HCT116 (cell line): ENCODE measurements at regions not wholly inside any gene's neighbourhood (a gene's known extent, or its start where the extent isn't known, plus 50 kb on each side); places are given as distances from the start of the nearest gene placed in this dataset.

ENCODE experiments used
- ATAC-seq: fragments of 200-7000 bp; cut with Tn5 transposase; 2 replicates; pipeline ENCODE4 v1.9.1; 2020; ENCODE audit warnings: mild to moderate bottlenecking, moderate library complexity
- BruUV-seq: library from RNA; stranded (reverse); fragments of 400-500 nt; replicated peaks from 2 replicates; lab custom pipeline; 2021; lab: Mats Ljungman, UMichigan
- CTCF ChIA-PET: fragments of 300-600 bp; sonication (Branson Sonifier 250); formaldehyde crosslinking; loops from one replicate; lab custom pipeline; 2021; ENCODE audit warnings: antibody characterized with exemption; lab: Charles Lee
- POLR2A ChIA-PET: fragments of 300-600, 350-600 bp; sonication (Branson Sonifier 250); formaldehyde crosslinking; loops from one replicate; lab custom pipeline; 2021; ENCODE audit warnings: antibody characterized with exemption; lab: Charles Lee
- RAD21 ChIA-PET, 2 experiments: fragments of 300-600 bp; sonication (Branson Sonifier 250); formaldehyde crosslinking; loops; one replicate each; lab custom pipeline; 2023; ENCODE audit warnings: low total read pairs in 2 of 2; ENCODE audit not compliant: uncharacterized antibody in 2 of 2, unreplicated experiment in 2 of 2, low non-redundant PET in 1 of 2; lab: Charles Lee
- DNase-seq: peaks from one replicate; pipeline ENCODE4 v3.0.0-alpha.2; 2010; ENCODE audit warnings: low read depth, low spot score
- H2AFZ ChIP-seq: fragments of 200-600 bp; shearing (Covaris generic), sonication (generic); 2 replicates; pipeline ENCODE4 v1.6.1; 2017; ENCODE audit warnings: low read depth, mixed run types, mixed read lengths, antibody characterized with exemption, low read length; ENCODE audit not compliant: poor library complexity, severe bottlenecking
- H3K27ac ChIP-seq: 2 replicates; pipeline ENCODE4 v1.5.1; 2012; ENCODE audit warnings: low read depth, low read length
- H3K27me3 ChIP-seq: fragments of 200-600 bp; sonication (generic); 2 replicates; pipeline ENCODE4 v1.6.1; 2016; ENCODE audit warnings: mixed run types, low read length, mixed read lengths; ENCODE audit not compliant: insufficient read depth
- H3K36me3 ChIP-seq, 2 experiments: fragments of 200-500 bp in 1 of 2; fragments of 200-600 bp in 1 of 2; sonication (Bioruptor generic) in 1 of 2; sonication (generic) in 1 of 2; 2 replicates each; pipeline versions ENCODE4 v1.5.1 to v1.6.1; 2014 to 2016; ENCODE audit warnings: low read length in 2 of 2, inconsistent platforms in 1 of 2, mixed read lengths in 1 of 2, mixed run types in 1 of 2; ENCODE audit not compliant: insufficient read depth in 2 of 2, control insufficient read depth in 1 of 2
- H3K4me1 ChIP-seq, 2 experiments: fragments of 200-600 bp in 1 of 2; sonication (generic) in 1 of 2; 2 replicates each; pipeline versions ENCODE4 v1.5.1 to v1.6.1; 2012 to 2017; ENCODE audit warnings: low read length in 2 of 2, inconsistent platforms in 1 of 2, mild to moderate bottlenecking in 1 of 2, mixed read lengths in 1 of 2, mixed run types in 1 of 2, moderate library complexity in 1 of 2; ENCODE audit not compliant: insufficient read depth in 2 of 2, control insufficient read depth in 1 of 2
- H3K4me2 ChIP-seq: fragments of 200-600 bp; sonication (generic); 2 replicates; pipeline ENCODE4 v1.6.1; 2017; ENCODE audit warnings: mixed run types, low read length, mixed read lengths
- H3K4me3 ChIP-seq, 2 experiments: fragments of 200-600 bp in 1 of 2; sonication (generic) in 1 of 2; replicated peaks in 1 of 2; 2 replicates each; pipeline ENCODE4 v1.5.1; 2011 to 2016; ENCODE audit warnings: low read length in 2 of 2, control low read depth in 1 of 2, low read depth in 1 of 2, mild to moderate bottlenecking in 1 of 2, mixed read lengths in 1 of 2, mixed run types in 1 of 2
- H3K79me2 ChIP-seq: fragments of 200-600 bp; sonication (generic); 2 replicates; pipeline ENCODE4 v1.6.1; 2017; ENCODE audit warnings: mild to moderate bottlenecking, mixed run types, low read length, moderate library complexity, mixed read lengths; ENCODE audit not compliant: insufficient read depth
- H3K9ac ChIP-seq: fragments of 200-600 bp; sonication (generic); 2 replicates; pipeline ENCODE4 v1.6.1; 2016; ENCODE audit warnings: low read length, mixed read lengths
- H3K9me2 ChIP-seq: fragments of 200-600 bp; sonication (generic), shearing (Covaris generic); 2 replicates; pipeline ENCODE4 v1.6.1; 2017; ENCODE audit warnings: mixed run types, mild to moderate bottlenecking, moderate library complexity; ENCODE audit not compliant: insufficient read depth
- H3K9me3 ChIP-seq, 2 experiments: fragments of 200-500 bp in 1 of 2; fragments of 200-600 bp in 1 of 2; sonication (Bioruptor generic) in 1 of 2; sonication (generic) in 1 of 2; 2 replicates each; pipeline ENCODE4 v1.6.1; 2014 to 2017; ENCODE audit warnings: low read length in 2 of 2, mixed read lengths in 2 of 2, inconsistent platforms in 1 of 2, low read depth in 1 of 2, mild to moderate bottlenecking in 1 of 2, mixed run types in 1 of 2, moderate library complexity in 1 of 2; ENCODE audit not compliant: control insufficient read depth in 1 of 2, insufficient read depth in 1 of 2
- H4K20me1 ChIP-seq: fragments of 200-600 bp; sonication (generic), shearing (Covaris generic); 2 replicates; pipeline ENCODE4 v1.6.1; 2017; ENCODE audit warnings: mixed run types, mild to moderate bottlenecking, moderate library complexity; ENCODE audit not compliant: insufficient read depth
- CBX3 ChIP-seq: IDR thresholded peaks from 2 replicates; pipeline ENCODE4 v1.6.1; 2012; ENCODE audit warnings: low read depth
- CEBPB ChIP-seq: IDR thresholded peaks from 2 replicates; pipeline ENCODE4 v1.6.1; 2012; ENCODE audit warnings: low read depth
- CTCF ChIP-seq, 3 experiments: fragments of 200-600 bp in 1 of 3; sonication (generic) in 1 of 3; IDR thresholded peaks in 2 of 3; conservative IDR thresholded peaks in 1 of 3; 2 replicates each; pipeline ENCODE4 v1.5.1; 2012 to 2017; ENCODE audit warnings: low read depth in 2 of 3, low read length in 2 of 3, antibody characterized with exemption in 1 of 3, borderline replicate concordance in 1 of 3, control low read depth in 1 of 3, mild to moderate bottlenecking in 1 of 3, mixed read lengths in 1 of 3, mixed run types in 1 of 3, moderate library complexity in 1 of 3; ENCODE audit not compliant: insufficient read depth in 1 of 3
- EGR1 ChIP-seq: IDR thresholded peaks from 2 replicates; pipeline ENCODE4 v1.6.1; 2012; ENCODE audit warnings: low read depth
- EZH2phosphoT487 ChIP-seq: fragments of 200-600 bp; IDR thresholded peaks from 2 replicates; pipeline ENCODE4 v1.6.1; 2018; ENCODE audit warnings: antibody characterized with exemption, borderline replicate concordance
- FOSL1 ChIP-seq: IDR thresholded peaks from 2 replicates; pipeline ENCODE4 v1.6.1; 2012; ENCODE audit warnings: low read depth
- POLR2AphosphoS5 ChIP-seq: IDR thresholded peaks from 2 replicates; pipeline ENCODE4 v1.6.1; 2011; ENCODE audit warnings: mild to moderate bottlenecking, low read depth, low read length, moderate library complexity
- SIN3A ChIP-seq: IDR thresholded peaks from 2 replicates; pipeline ENCODE4 v1.6.1; 2012; ENCODE audit warnings: low read depth
- SP1 ChIP-seq: IDR thresholded peaks from 2 replicates; pipeline ENCODE4 v1.6.1; 2012; ENCODE audit warnings: low read depth
- SRF ChIP-seq: IDR thresholded peaks from 2 replicates; pipeline ENCODE4 v1.6.1; 2012; ENCODE audit warnings: low read depth
- TCF7L2 ChIP-seq: IDR thresholded peaks from 2 replicates; pipeline ENCODE4 v1.7.0; 2011; ENCODE audit warnings: borderline replicate concordance, inconsistent platforms; ENCODE audit not compliant: insufficient read depth, insufficient read length; ENCODE audit errors: extremely low read depth
- ZFX ChIP-seq: fragments of 450-650 bp; IDR thresholded peaks from 2 replicates; pipeline ENCODE4 v1.6.1; 2017
- ZNF274 ChIP-seq: fragments of 200-500 bp; sonication (Bioruptor generic); IDR thresholded peaks from 2 replicates; pipeline ENCODE4 v1.6.1; 2014; ENCODE audit warnings: mild to moderate bottlenecking, low read depth, low read length, inconsistent platforms
- intact Hi-C: fragments of 100-400 bp; cut with micrococcal nuclease; formaldehyde crosslinking; loops from 2 replicates; pipeline ENCODE4 v1.10.0; 2022
- TF ChIP-seq, protein P1 (sequence below): IDR thresholded peaks from 2 replicates; pipeline ENCODE4 v1.6.1; 2012
- TF ChIP-seq, protein P2 (sequence below): IDR thresholded peaks from 2 replicates; pipeline ENCODE4 v1.6.1; 2011; ENCODE audit warnings: mild to moderate bottlenecking, low read length, moderate library complexity; ENCODE audit not compliant: insufficient replicate concordance; ENCODE audit errors: extremely low read depth
- TF ChIP-seq, protein P3 (sequence below): IDR thresholded peaks from 2 replicates; pipeline ENCODE4 v1.6.1; 2012

- ATAC-seq (no peak), DNase-seq (no peak)
- Histone ChIP-seq H3K4me3 (no peak overlapping the region), H3K4me2 (no peak overlapping the region), H3K4me1 (no peaks in the 10 kb centered on the region), H3K9me2 (no peaks in the 10 kb centered on the region), H3K9me3 (no peaks in the 10 kb centered on the region), H4K20me1 (no peaks in the 10 kb centered on the region), H3K9ac (no peak overlapping the region), H3K79me2 (no peaks in the 10 kb centered on the region), H3K27me3 (no peaks in the 10 kb centered on the region), H3K27ac (no peak overlapping the region), H3K36me3 (no peaks in the 10 kb centered on the region), H2AFZ (no peak overlapping the region)
- ChIA-PET POLR2A (no interaction called here), RAD21 (no interaction called here), CTCF (no interaction called here)
- intact Hi-C loops = no loop called here
- no TSS peak for BruUV-seq
- TF ChIP-seq, protein P1, sequence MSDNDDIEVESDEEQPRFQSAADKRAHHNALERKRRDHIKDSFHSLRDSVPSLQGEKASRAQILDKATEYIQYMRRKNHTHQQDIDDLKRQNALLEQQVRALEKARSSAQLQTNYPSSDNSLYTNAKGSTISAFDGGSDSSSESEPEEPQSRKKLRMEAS = no peak
- TF ChIP-seq SIN3A = no peak
- TF ChIP-seq CTCF (IDR thresholded peaks at IDR 0.05 in 2 of 3, conservative IDR thresholded peaks at IDR 0.05 in 1 of 3; ENCODE audit: borderline replicate concordance in 1 of 3, insufficient read depth in 1 of 3, low read depth in 2 of 3, low read length in 2 of 3) = no peak
- no peak for TF ChIP-seq CBX3
- no peak for TF ChIP-seq POLR2AphosphoS5
- TF ChIP-seq, protein P2, sequence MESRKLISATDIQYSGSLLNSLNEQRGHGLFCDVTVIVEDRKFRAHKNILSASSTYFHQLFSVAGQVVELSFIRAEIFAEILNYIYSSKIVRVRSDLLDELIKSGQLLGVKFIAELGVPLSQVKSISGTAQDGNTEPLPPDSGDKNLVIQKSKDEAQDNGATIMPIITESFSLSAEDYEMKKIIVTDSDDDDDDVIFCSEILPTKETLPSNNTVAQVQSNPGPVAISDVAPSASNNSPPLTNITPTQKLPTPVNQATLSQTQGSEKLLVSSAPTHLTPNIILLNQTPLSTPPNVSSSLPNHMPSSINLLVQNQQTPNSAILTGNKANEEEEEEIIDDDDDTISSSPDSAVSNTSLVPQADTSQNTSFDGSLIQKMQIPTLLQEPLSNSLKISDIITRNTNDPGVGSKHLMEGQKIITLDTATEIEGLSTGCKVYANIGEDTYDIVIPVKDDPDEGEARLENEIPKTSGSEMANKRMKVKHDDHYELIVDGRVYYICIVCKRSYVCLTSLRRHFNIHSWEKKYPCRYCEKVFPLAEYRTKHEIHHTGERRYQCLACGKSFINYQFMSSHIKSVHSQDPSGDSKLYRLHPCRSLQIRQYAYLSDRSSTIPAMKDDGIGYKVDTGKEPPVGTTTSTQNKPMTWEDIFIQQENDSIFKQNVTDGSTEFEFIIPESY = no peak
- no peak for TF ChIP-seq TCF7L2
- TF ChIP-seq EGR1 = no peak
- no peak for TF ChIP-seq CEBPB
- no peak for TF ChIP-seq ZNF274
- TF ChIP-seq, protein P3, sequence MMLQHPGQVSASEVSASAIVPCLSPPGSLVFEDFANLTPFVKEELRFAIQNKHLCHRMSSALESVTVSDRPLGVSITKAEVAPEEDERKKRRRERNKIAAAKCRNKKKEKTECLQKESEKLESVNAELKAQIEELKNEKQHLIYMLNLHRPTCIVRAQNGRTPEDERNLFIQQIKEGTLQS = no peak
- no peak for TF ChIP-seq FOSL1
- TF ChIP-seq SP1 = no peak
- TF ChIP-seq ZFX = no peak
- TF ChIP-seq EZH2phosphoT487 = no peak
- no peak for TF ChIP-seq SRF
Observed at GRCh38 chr10:33919244-33919643, 584.8 kb upstream of the NRP1 start.
